ENCODE measurements at regions not wholly inside any gene's neighbourhood (a gene's known extent, or its start where the extent isn't known, plus 50 kb on each side); places are given as distances from the start of the nearest gene placed in this dataset.

- TF ChIP-seq CTCF (IDR thresholded peaks at IDR 0.05) (no peak), POLR2A (IDR thresholded peaks at IDR 0.05) (no peak)
These were observed 335.7 kb downstream of the BMP4 start for GRCh38 chr14:53620890-53621289.
